Panc1 (cell line): ENCODE measurements at regions not wholly inside any gene's neighbourhood (a gene's known extent, or its start where the extent isn't known, plus 50 kb on each side); places are given as distances from the start of the nearest gene placed in this dataset.

ENCODE experiments used
- POLR2AphosphoS5 ChIP-seq: IDR thresholded peaks from 2 replicates; pipeline ENCODE4 v1.6.1; 2012; ENCODE audit warnings: mild to moderate bottlenecking, low read depth, low read length, moderate library complexity
- TCF7L2 ChIP-seq: IDR thresholded peaks from 2 replicates; pipeline ENCODE4 v1.6.1; 2011; ENCODE audit warnings: mild to moderate bottlenecking, low read depth, low read length, inconsistent platforms
- TF ChIP-seq, protein P1 (sequence below), 2 experiments: IDR thresholded peaks; 2 replicates each; pipeline ENCODE4 v1.6.1; 2011 to 2012; ENCODE audit warnings: low read depth in 2 of 2, control low read depth in 1 of 2, low read length in 1 of 2, mild to moderate bottlenecking in 1 of 2, moderate library complexity in 1 of 2; ENCODE audit not compliant: insufficient read depth in 1 of 2
- TF ChIP-seq, protein P2 (sequence below): fragments of 450-650 bp; IDR thresholded peaks from 2 replicates; pipeline ENCODE4 v1.5.1; 2017; ENCODE audit warnings: mild to moderate bottlenecking

DNA sequence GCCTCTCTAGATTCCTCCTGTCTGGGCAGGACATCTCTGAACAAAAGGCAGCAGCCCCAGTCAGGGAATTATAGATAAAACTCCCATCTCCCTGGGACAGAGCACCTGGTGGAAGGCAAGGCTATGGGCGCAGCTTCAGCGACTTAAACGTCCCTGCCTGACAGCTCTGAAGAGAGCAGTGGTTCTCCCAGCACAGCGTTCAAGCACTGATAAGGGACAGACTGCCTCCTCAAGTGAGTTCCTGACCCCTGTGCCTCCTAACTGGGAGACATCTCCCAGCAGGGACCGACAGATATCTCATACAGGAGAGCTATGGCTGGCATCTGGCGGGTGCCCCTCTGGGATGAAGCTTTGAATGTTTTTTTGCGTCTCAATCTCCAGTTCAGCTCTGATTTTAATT is 262.2 kb downstream of the PARM1 start:
- TF ChIP-seq TCF7L2 (no peak), POLR2AphosphoS5 (no peak)
- TF ChIP-seq, protein P1, sequence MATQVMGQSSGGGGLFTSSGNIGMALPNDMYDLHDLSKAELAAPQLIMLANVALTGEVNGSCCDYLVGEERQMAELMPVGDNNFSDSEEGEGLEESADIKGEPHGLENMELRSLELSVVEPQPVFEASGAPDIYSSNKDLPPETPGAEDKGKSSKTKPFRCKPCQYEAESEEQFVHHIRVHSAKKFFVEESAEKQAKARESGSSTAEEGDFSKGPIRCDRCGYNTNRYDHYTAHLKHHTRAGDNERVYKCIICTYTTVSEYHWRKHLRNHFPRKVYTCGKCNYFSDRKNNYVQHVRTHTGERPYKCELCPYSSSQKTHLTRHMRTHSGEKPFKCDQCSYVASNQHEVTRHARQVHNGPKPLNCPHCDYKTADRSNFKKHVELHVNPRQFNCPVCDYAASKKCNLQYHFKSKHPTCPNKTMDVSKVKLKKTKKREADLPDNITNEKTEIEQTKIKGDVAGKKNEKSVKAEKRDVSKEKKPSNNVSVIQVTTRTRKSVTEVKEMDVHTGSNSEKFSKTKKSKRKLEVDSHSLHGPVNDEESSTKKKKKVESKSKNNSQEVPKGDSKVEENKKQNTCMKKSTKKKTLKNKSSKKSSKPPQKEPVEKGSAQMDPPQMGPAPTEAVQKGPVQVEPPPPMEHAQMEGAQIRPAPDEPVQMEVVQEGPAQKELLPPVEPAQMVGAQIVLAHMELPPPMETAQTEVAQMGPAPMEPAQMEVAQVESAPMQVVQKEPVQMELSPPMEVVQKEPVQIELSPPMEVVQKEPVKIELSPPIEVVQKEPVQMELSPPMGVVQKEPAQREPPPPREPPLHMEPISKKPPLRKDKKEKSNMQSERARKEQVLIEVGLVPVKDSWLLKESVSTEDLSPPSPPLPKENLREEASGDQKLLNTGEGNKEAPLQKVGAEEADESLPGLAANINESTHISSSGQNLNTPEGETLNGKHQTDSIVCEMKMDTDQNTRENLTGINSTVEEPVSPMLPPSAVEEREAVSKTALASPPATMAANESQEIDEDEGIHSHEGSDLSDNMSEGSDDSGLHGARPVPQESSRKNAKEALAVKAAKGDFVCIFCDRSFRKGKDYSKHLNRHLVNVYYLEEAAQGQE (IDR thresholded peaks at IDR 0.05; ENCODE audit: insufficient read depth in 1 of 2, low read depth in 2 of 2, low read length in 1 of 2): no peak
- TF ChIP-seq, protein P2, sequence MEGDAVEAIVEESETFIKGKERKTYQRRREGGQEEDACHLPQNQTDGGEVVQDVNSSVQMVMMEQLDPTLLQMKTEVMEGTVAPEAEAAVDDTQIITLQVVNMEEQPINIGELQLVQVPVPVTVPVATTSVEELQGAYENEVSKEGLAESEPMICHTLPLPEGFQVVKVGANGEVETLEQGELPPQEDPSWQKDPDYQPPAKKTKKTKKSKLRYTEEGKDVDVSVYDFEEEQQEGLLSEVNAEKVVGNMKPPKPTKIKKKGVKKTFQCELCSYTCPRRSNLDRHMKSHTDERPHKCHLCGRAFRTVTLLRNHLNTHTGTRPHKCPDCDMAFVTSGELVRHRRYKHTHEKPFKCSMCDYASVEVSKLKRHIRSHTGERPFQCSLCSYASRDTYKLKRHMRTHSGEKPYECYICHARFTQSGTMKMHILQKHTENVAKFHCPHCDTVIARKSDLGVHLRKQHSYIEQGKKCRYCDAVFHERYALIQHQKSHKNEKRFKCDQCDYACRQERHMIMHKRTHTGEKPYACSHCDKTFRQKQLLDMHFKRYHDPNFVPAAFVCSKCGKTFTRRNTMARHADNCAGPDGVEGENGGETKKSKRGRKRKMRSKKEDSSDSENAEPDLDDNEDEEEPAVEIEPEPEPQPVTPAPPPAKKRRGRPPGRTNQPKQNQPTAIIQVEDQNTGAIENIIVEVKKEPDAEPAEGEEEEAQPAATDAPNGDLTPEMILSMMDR: no peak
